ENCODE measurements at regions not wholly inside any gene's neighbourhood (a gene's known extent, or its start where the extent isn't known, plus 50 kb on each side); places are given as distances from the start of the nearest gene placed in this dataset.

- POLR2A ChIA-PET, result no interaction called here
- BruUV-seq (replicated peaks), result no TSS peak
These were observed 61.9 kb downstream of the FOXL3 start for GRCh38 chr7:351681-352480.

GRCh38 chr7:353746-354325, 63.9 kb downstream of the FOXL3 start:
- no TSS peak for BruUV-seq (replicated peaks)
- Histone ChIP-seq H4K20me1 (replicated peaks; ENCODE audit: control insufficient read depth, extremely low read depth, insufficient read depth, low read length) (no peaks in the 10 kb centered on the region), H3K36me3 (ENCODE audit: control insufficient read depth in 2 of 2, extremely low read depth in 1 of 2, insufficient read depth in 2 of 2, low read length in 2 of 2) (no peaks in the 10 kb centered on the region), H2AFZ (ENCODE audit: low read depth, low read length) (peak overlapping the region; percentile 50), H3K27ac (ENCODE audit: insufficient read depth, low read depth, low read length) (no peak overlapping the region), H3K9me1 (replicated peaks; ENCODE audit: control insufficient read depth, extremely low read depth, insufficient read depth, low read length) (no peaks in the 10 kb centered on the region), H3K9ac (replicated peaks; ENCODE audit: extremely low read depth, insufficient read depth, low read length) (no peak overlapping the region), H3K9me3 (replicated peaks; ENCODE audit: control insufficient read depth, insufficient read depth, low read length) (no peaks in the 10 kb centered on the region), H3K27me3 (ENCODE audit: control insufficient read depth in 2 of 2, insufficient read depth in 2 of 2, low read length in 2 of 2) (no peaks in the 10 kb centered on the region), H3K4me3 (replicated peaks in 1 of 3; ENCODE audit: insufficient read depth in 1 of 3, low read depth in 1 of 3, low read length in 3 of 3) (no peak overlapping the region), H3K4me2 (ENCODE audit: insufficient read depth, low read length) (no peak overlapping the region), H3K4me1 (ENCODE audit: control insufficient read depth, extremely low read depth, insufficient read depth, low read length) (peaks cover 23% of the 10 kb centered on the region), H3K79me2 (ENCODE audit: control insufficient read depth, insufficient read depth, low read length) (no peaks in the 10 kb centered on the region)
- intact Hi-C loops (cut with micrococcal nuclease) (no loop called here), dilution Hi-C loops (cut with MboI; ENCODE audit: extremely low pct_ligation_motif_present, low sequenced_read_pairs) (no loop called here)
- ChIA-PET CTCF (no interaction called here), POLR2A (no interaction called here)
- peak; percentile 18 for DNase-seq (ENCODE audit: low read depth, low spot score)
- peak; percentile 82 for FAIRE-seq
- TF ChIP-seq POLR2AphosphoS5 (IDR thresholded peaks at IDR 0.05; ENCODE audit: insufficient read depth, low read depth, low read length) (peak; percentile 39), GATA2 (IDR thresholded peaks at IDR 0.05; ENCODE audit: insufficient read depth, insufficient read length, low read depth, low read length) (no peak)

More at GRCh38 chr7:351681-352480, 61.9 kb downstream of the FOXL3 start:
- no peaks in the 10 kb centered on the region for H3K9me3 ChIP-seq (replicated peaks; ENCODE audit: control insufficient read depth, insufficient read depth, low read length)
- H3K4me2 ChIP-seq (ENCODE audit: insufficient read depth, low read length), result peak overlapping the region; percentile 56
- no peak overlapping the region for H3K4me3 ChIP-seq (replicated peaks in 1 of 3; ENCODE audit: insufficient read depth in 1 of 3, low read depth in 1 of 3, low read length in 3 of 3)
- intact Hi-C loops (cut with micrococcal nuclease) (loop anchor here (1.0 kb wide), 1 partner anchor 10 kb away; no protein-coding TSS in a partner anchor), dilution Hi-C loops (cut with MboI; ENCODE audit: extremely low pct_ligation_motif_present, low sequenced_read_pairs) (no loop called here)
- H2AFZ ChIP-seq (ENCODE audit: low read depth, low read length), result peak overlapping the region; percentile 36
- H4K20me1 ChIP-seq (replicated peaks; ENCODE audit: control insufficient read depth, extremely low read depth, insufficient read depth, low read length), result no peaks in the 10 kb centered on the region
- CTCF ChIA-PET, result interaction anchor here (0.6 kb wide), 1 partner anchor 146 kb away, joined by 4 read pairs; no protein-coding TSS in a partner anchor
- H3K79me2 ChIP-seq (ENCODE audit: control insufficient read depth, insufficient read depth, low read length), result no peaks in the 10 kb centered on the region
- H3K4me1 ChIP-seq (ENCODE audit: control insufficient read depth, extremely low read depth, insufficient read depth, low read length), result peaks cover 23% of the 10 kb centered on the region
- peak overlapping the region; percentile 19 for H3K27ac ChIP-seq (ENCODE audit: insufficient read depth, low read depth, low read length)
- H3K27me3 ChIP-seq (ENCODE audit: control insufficient read depth in 2 of 2, insufficient read depth in 2 of 2, low read length in 2 of 2), result no peaks in the 10 kb centered on the region
- H3K9me1 ChIP-seq (replicated peaks; ENCODE audit: control insufficient read depth, extremely low read depth, insufficient read depth, low read length), result no peaks in the 10 kb centered on the region
- peak overlapping the region; percentile 5 for H3K9ac ChIP-seq (replicated peaks; ENCODE audit: extremely low read depth, insufficient read depth, low read length)
- H3K36me3 ChIP-seq (ENCODE audit: control insufficient read depth in 2 of 2, extremely low read depth in 1 of 2, insufficient read depth in 2 of 2, low read length in 2 of 2), result no peaks in the 10 kb centered on the region
- no peak for DNase-seq (ENCODE audit: low read depth, low spot score)
- no peak for FAIRE-seq
- TF ChIP-seq MYC (IDR thresholded peaks at IDR 0.05; ENCODE audit: low read depth, low read length), result no peak
- no peak for TF ChIP-seq GATA2 (IDR thresholded peaks at IDR 0.05; ENCODE audit: insufficient read depth, insufficient read length, low read depth, low read length)
- no peak for TF ChIP-seq POLR2A (IDR thresholded peaks at IDR 0.05; ENCODE audit: low read depth, low read length)
- TF ChIP-seq POLR2AphosphoS5 (IDR thresholded peaks at IDR 0.05; ENCODE audit: insufficient read depth, low read depth, low read length), result no peak
- no peak for TF ChIP-seq FOS (IDR thresholded peaks at IDR 0.05; ENCODE audit: borderline replicate concordance, insufficient read depth, low read length)

Measured in endothelial cell of umbilical vein (primary cell).